Stimulated activated CD8-positive, alpha-beta memory T cell treated with anti-CD3 and anti-CD28 coated beads, Interleukin-7, amount 100 ng/mL, for 1 hour (primary cell): ENCODE measurements at regions not wholly inside any gene's neighbourhood (a gene's known extent, or its start where the extent isn't known, plus 50 kb on each side); places are given as distances from the start of the nearest gene placed in this dataset.

ENCODE experiments used
- DNase-seq, 2 donors: peaks; one replicate each; pipeline ENCODE4 v3.0.0-alpha.2; 2020; ENCODE audit warnings: low read depth in 2 of 2

- DNase-seq: no peak
Observed at GRCh38 chr16:88319116-88319965, 63.4 kb upstream of the ZNF469 start.

- DNase-seq: no peak
Observed at GRCh38 chr16:88320947-88321634, 61.7 kb upstream of the ZNF469 start.

- DNase-seq: no peak
Observed at GRCh38 chr16:88321635-88322499, 60.9 kb upstream of the ZNF469 start.

- no peak for DNase-seq
Observed at GRCh38 chr16:88322500-88322970, 60.2 kb upstream of the ZNF469 start.

- no peak for DNase-seq
Observed at GRCh38 chr16:88323041-88323440, 59.7 kb upstream of the ZNF469 start.

- DNase-seq: no peak
Observed at GRCh38 chr16:88323546-88324330, 59.0 kb upstream of the ZNF469 start.

- DNase-seq: no peak
Observed at GRCh38 chr16:88325087-88325750, 57.5 kb upstream of the ZNF469 start.

GRCh38 chr16:88325976-88326375, 56.8 kb upstream of the ZNF469 start:
- DNase-seq: no peak

GRCh38 chr16:88326611-88327485, 55.9 kb upstream of the ZNF469 start:
- no peak for DNase-seq

GRCh38 chr16:88327561-88328312, 55.0 kb upstream of the ZNF469 start:
- DNase-seq: no peak

- DNase-seq: no peak
Observed at GRCh38 chr16:88328313-88328980, 54.3 kb upstream of the ZNF469 start.

GRCh38 chr16:88329726-88330700, 52.7 kb upstream of the ZNF469 start:
- no peak for DNase-seq

- DNase-seq: no peak
Observed at GRCh38 chr16:88330971-88331890, 51.5 kb upstream of the ZNF469 start.

GRCh38 chr16:88331989-88332920, 50.5 kb upstream of the ZNF469 start:
- DNase-seq: no peak
